ENCODE measurements at regions not wholly inside any gene's neighbourhood (a gene's known extent, or its start where the extent isn't known, plus 50 kb on each side); places are given as distances from the start of the nearest gene placed in this dataset.

DNA sequence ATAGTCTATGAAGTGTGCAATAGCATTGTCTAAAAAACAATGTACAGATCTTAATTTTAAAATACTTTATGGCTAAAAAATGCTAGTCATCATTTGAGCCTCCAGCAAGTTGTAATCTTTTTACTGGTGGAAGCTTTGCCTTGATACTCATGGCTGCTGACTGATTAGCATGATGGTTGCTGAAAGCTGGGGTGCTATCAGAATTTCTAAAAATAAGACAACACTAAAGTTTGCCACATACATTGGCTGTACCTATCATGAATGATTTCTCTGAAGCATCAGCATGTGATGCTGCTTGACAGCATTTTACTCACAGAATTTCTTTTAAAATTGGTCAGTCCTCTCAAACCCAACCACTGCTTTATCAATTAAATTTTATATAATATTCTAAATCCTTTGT lies 101.5 kb upstream of the TMEM168 start:
- Histone ChIP-seq H3K9ac (ENCODE audit: low read depth, low read length) (no peak overlapping the region), H3K4me1 (ENCODE audit: insufficient read depth, low read length) (peaks cover 8% of the 10 kb centered on the region; the same call in 1 of the 2 replicates), H3K9me3 (ENCODE audit: control insufficient read depth, insufficient read depth, low read length) (no peaks in the 10 kb centered on the region; the same call in 1 of the 2 replicates), H3K36me3 (ENCODE audit: insufficient read depth, low read length) (no peaks in the 10 kb centered on the region)

DNA sequence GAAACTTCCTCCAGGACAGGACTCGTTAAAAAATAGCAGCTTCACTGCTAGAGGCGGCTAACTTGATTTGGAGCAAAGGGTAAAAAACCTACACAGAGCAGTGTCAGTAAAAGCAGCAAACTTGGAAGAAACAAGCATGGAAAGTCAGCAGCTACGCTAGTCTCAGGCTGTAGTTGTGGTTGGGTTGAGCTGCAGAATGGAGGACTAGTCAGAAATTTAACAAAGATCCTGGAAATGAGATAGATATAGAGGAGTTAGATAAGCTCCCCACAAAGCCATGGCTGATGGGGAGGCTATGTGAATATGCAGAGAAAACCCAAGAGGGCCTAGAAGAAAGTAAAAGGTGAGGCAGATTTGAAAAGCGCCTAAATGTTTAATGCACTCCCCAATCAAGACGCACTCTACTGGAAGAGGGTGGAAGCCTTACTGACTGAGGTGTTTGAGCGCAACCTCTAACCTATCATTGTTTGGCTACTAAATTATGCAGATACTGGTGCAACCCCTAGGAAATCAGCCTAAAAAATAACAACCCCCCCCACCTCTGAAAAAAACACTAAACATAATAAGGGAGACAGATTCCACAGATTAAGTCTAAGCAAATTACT lies 99.7 kb upstream of the TMEM168 start:
- Histone ChIP-seq H3K9ac (ENCODE audit: low read depth, low read length) (no peak overlapping the region), H3K4me1 (ENCODE audit: insufficient read depth, low read length) (peaks cover 8% of the 10 kb centered on the region; the same call in 1 of the 2 replicates), H3K36me3 (ENCODE audit: insufficient read depth, low read length) (no peaks in the 10 kb centered on the region), H3K9me3 (ENCODE audit: control insufficient read depth, insufficient read depth, low read length) (no peaks in the 10 kb centered on the region; the same call in 1 of the 2 replicates)

DNA sequence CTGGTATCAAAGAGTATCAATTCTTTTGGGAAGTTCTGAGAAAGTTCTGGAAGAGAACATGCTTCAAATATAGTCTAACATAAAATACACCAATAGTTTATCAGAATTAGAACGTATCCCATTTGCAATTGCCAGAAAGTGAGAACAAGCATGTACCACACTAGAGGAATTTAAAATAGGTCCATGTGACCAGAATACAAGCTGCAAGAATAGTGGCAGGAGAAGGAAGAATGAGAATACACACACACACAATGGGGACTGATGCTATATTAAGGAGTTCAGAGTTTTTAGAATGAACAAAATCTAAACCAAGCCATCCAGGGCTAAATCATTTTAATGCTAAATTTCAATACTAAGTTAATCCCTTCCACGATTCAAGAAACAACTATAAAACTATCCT lies 99.1 kb upstream of the TMEM168 start:
- H3K9me3 ChIP-seq (ENCODE audit: control insufficient read depth, insufficient read depth, low read length) = no peaks in the 10 kb centered on the region; the same call in 1 of the 2 replicates

DNA sequence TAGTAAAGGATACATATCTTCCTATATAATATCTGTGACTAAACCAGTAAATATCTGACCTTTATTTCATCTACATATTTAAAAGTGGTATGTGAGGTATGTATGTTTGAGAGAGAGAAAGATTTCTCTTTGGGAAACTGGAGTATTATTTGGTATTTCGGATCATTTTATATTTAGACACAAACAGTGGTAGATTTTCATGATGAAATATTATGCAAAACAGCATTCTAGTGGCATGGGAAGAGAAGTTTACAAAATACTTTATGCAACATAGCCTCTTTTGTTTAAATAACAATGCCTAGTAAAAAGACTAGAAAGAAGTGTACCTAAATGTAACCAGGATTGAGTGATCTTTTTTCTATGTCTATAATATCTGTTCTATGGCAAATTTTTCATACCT lies 98.6 kb upstream of the TMEM168 start:
- Histone ChIP-seq H3K4me1 (ENCODE audit: insufficient read depth, low read length) (peaks cover 8% of the 10 kb centered on the region; the same call in 1 of the 2 replicates), H3K9ac (ENCODE audit: low read depth, low read length) (no peak overlapping the region), H3K36me3 (ENCODE audit: insufficient read depth, low read length) (no peaks in the 10 kb centered on the region), H3K9me3 (ENCODE audit: control insufficient read depth, insufficient read depth, low read length) (no peaks in the 10 kb centered on the region; the same call in 1 of the 2 replicates)

More for the DNA sequence above, 99.1 kb upstream of the TMEM168 start:
- Histone ChIP-seq H3K4me1 (ENCODE audit: insufficient read depth, low read length) (peaks cover 8% of the 10 kb centered on the region; the same call in 1 of the 2 replicates), H3K9ac (ENCODE audit: low read depth, low read length) (no peak overlapping the region), H3K36me3 (ENCODE audit: insufficient read depth, low read length) (no peaks in the 10 kb centered on the region)

DNA sequence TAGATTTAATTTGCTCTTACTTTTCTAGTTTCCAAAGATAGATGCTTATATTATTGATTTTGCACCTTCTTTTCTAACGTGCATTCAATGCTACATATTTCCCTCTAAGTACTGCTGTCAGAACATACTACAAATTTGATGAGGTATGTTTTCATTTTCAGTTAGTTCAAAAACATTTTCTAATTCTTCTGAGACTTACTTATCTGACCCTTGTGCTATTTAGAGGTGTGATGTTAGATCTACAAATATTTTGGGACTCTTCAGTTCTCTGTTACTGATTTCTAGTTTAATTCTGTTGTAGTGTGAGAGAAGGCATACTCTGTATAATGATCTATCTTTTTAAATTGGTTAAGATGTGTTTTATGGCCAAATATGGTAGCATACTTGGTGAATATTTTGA lies 97.8 kb upstream of the TMEM168 start:
- H3K9me3 ChIP-seq (ENCODE audit: control insufficient read depth, insufficient read depth, low read length) = no peaks in the 10 kb centered on the region
- H3K4me1 ChIP-seq (ENCODE audit: insufficient read depth, low read length) = peaks cover 8% of the 10 kb centered on the region; the same call in 1 of the 2 replicates
- H3K36me3 ChIP-seq (ENCODE audit: insufficient read depth, low read length) = no peaks in the 10 kb centered on the region
- H3K9ac ChIP-seq (ENCODE audit: low read depth, low read length) = no peak overlapping the region

DNA sequence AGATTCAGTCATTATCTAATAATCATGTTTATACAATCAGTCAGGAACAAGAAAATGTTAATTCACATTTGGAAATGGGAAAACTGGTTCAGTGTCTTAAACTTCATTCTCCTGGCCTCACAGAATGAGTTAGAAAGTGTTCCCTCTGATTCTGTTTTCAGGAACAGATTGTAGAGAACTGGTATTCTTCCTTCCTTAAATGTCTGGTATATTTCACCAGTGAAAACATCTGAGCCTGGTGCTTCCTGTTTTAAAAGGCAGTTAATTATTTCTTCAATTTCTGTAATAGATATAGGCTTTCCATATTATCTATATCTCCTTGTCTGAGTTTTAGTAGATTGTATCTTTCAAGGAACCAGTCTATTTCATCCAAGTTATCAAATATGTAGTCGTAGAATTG lies 97.1 kb upstream of the TMEM168 start:
- Histone ChIP-seq H3K9ac (ENCODE audit: low read depth, low read length) (no peak overlapping the region), H3K4me1 (ENCODE audit: insufficient read depth, low read length) (peaks cover 8% of the 10 kb centered on the region; the same call in 1 of the 2 replicates), H3K36me3 (ENCODE audit: insufficient read depth, low read length) (no peaks in the 10 kb centered on the region), H3K9me3 (ENCODE audit: control insufficient read depth, insufficient read depth, low read length) (no peaks in the 10 kb centered on the region)

DNA sequence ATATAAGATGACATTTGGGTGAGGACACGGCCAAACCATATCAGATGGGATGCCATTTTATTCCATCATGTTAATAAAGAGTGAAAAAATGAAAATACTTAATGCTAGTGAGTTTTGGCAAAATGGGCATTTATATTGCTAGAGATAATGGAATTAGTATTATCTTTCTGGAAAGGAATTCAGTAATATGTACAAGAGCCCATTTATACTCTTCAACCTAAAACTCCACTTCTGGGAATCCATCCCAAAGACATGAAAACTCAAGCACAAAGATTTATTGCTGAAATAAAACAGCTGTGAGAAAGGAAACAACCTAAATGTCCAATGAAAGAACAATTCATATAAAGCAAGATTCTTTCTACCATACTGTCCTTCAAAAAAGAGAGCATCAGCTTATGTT lies 96.0 kb upstream of the TMEM168 start:
- no peaks in the 10 kb centered on the region for H3K9me3 ChIP-seq (ENCODE audit: control insufficient read depth, insufficient read depth, low read length)
- H3K4me1 ChIP-seq (ENCODE audit: insufficient read depth, low read length) = peaks cover 8% of the 10 kb centered on the region; the same call in 1 of the 2 replicates
- H3K36me3 ChIP-seq (ENCODE audit: insufficient read depth, low read length) = no peaks in the 10 kb centered on the region
- H3K9ac ChIP-seq (ENCODE audit: low read depth, low read length) = no peak overlapping the region

DNA sequence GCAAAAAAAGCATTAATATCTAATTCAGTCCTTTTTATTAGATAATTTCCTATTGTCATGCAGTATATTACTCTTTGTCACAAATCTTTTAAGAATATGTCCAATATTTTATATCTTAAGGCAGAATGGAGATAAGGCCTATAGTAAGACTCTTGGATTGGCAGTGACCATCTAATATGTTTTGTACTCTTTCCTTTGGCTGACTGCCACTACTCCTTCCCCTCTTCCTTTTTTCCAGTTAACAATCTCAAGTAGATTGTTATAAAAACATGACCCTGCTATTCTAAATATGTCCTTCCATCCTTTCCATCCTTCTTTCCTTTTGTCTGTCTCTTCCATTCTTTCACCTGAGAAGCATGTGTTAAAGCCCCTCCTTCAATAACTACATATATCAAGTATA lies 92.8 kb upstream of the TMEM168 start:
- Histone ChIP-seq H3K9me3 (ENCODE audit: control insufficient read depth, insufficient read depth, low read length) (no peaks in the 10 kb centered on the region), H3K9ac (ENCODE audit: low read depth, low read length) (no peak overlapping the region), H3K36me3 (ENCODE audit: insufficient read depth, low read length) (no peaks in the 10 kb centered on the region), H3K4me1 (ENCODE audit: insufficient read depth, low read length) (no peaks in the 10 kb centered on the region)

DNA sequence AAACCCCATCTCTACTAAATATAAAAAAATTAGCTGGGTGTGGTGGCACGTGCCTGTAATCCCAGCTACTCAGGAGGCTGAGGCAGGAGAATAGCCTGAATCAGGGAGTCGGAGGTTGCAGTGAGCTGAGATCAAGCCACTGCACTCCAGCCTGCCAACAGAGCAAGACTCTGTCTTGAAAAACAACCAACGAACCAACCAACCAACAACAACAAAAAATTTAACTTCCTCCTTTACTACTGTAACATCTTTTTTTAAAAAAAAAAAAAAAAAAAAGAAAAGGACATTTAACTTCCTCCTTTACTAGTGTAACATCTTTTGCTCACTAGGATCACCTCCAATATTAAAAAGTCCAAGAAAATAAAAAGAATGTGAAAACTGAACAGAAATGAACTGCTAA lies 92.3 kb upstream of the TMEM168 start:
- Histone ChIP-seq H3K9me3 (ENCODE audit: control insufficient read depth, insufficient read depth, low read length) (no peaks in the 10 kb centered on the region), H3K4me1 (ENCODE audit: insufficient read depth, low read length) (no peaks in the 10 kb centered on the region), H3K36me3 (ENCODE audit: insufficient read depth, low read length) (no peaks in the 10 kb centered on the region), H3K9ac (ENCODE audit: low read depth, low read length) (no peak overlapping the region)

DNA sequence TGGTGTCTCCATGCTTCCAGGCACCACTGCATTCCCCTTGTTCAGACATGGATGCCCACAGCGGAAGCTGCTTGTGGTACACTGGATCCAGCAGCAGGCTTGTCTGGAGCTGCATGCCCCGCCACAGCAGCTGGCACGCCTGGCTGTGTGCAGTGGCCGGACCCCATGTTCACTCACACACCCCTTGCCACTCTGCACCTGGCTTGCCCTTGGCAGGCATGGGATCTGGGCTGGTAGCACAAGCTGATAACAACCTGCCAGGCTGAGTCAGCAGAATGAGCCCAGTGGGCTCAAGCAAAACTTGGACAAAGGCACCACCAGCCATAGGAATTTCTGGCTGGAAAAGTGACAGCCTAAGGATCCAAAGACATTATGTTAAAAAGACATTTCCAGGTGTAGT lies 91.8 kb upstream of the TMEM168 start:
- H3K4me1 ChIP-seq (ENCODE audit: insufficient read depth, low read length) = no peaks in the 10 kb centered on the region
- no peaks in the 10 kb centered on the region for H3K9me3 ChIP-seq (ENCODE audit: control insufficient read depth, insufficient read depth, low read length)
- no peaks in the 10 kb centered on the region for H3K36me3 ChIP-seq (ENCODE audit: insufficient read depth, low read length)
- no peak overlapping the region for H3K9ac ChIP-seq (ENCODE audit: low read depth, low read length)

DNA sequence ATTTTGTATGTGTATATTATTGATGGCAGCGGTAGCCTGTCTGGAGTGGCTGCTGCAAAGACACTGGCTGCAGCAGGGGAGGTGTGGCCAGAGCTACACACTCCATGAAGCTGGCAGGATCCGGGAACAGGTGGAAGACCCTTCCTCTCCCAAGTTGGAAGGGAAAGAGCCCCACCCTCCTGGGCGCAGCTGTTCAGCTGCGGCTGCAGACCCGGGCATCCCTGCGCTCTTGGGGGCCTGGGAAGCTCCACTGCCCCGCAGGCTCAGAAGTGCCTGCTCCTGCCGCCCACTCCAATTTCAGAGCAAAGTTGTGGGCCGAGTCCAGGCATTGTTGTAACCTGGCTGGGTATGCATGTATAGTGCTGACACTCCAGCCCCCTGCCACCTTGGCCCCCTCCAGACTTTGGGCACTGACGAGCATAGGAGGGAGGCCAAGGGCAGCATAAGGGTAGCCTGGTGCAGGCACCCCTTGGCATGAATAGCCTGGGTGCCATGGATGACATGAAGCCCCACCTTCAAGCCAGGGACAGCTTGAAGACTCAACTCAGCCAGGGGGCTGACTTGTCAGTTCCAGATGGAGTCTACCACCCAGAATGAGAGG lies 90.7 kb upstream of the TMEM168 start:
- Histone ChIP-seq H3K9ac (ENCODE audit: low read depth, low read length) (no peak overlapping the region), H3K36me3 (ENCODE audit: insufficient read depth, low read length) (no peaks in the 10 kb centered on the region), H3K9me3 (ENCODE audit: control insufficient read depth, insufficient read depth, low read length) (no peaks in the 10 kb centered on the region), H3K4me1 (ENCODE audit: insufficient read depth, low read length) (no peaks in the 10 kb centered on the region)

DNA sequence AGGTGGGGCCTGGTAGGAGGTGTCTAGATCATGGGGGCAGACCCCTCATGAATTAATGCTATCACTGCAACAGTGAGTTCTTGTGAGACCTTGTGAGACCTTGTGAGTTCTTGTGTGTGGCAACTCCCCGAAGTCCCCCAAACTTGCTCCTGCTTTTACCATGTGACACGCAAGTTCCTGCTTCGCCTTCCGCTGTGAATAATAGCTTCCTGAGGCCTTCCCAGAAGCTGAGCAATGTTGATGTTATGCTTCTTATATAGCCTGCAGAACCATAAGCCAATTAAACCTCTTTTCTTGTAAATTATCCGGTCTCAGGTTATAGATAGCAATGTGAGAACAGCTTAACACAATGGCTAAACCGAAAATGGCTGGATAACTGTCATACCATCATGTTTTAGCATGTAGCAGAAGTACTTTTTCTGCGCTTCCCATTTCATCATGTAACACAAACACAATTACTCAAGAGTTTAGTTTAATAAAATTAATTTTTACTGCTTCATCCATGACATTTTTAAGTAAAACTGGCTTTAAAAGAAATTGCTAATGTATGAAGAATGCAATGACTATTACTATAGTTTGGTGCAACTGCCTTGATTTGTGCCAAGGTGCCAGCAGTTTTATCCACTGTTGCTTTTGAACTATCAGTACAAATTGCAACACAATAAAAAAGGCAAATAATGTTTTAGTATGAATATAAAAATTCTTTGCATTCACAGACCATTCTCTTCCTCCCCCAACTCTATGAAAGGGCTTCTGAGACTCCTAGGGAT lies 87.7 kb upstream of the TMEM168 start:
- Histone ChIP-seq H3K9ac (ENCODE audit: low read depth, low read length) (no peak overlapping the region), H3K9me3 (ENCODE audit: control insufficient read depth, insufficient read depth, low read length) (no peaks in the 10 kb centered on the region), H3K36me3 (ENCODE audit: insufficient read depth, low read length) (no peaks in the 10 kb centered on the region), H3K4me1 (ENCODE audit: insufficient read depth, low read length) (no peaks in the 10 kb centered on the region)

DNA sequence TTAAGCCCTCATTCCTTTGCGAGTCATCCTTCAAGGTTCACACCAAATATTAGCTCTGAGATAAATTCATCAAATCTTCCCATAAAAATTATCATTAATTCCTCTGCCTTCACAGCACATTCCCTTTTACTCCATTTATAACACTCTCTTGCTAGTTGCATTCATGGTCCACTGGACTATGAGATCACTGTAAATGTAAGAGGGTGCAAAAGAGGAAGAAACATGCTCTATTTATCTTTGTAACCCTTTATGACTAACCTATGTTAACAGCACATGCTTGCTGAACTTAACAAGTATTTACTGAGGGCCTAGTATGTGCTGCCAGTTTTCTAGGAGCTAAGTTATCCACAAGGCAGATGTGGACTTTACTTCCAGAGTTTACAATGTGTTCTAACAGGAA lies 86.7 kb upstream of the TMEM168 start:
- H3K9ac ChIP-seq (ENCODE audit: low read depth, low read length) = no peak overlapping the region
- no peaks in the 10 kb centered on the region for H3K4me1 ChIP-seq (ENCODE audit: insufficient read depth, low read length)
- H3K36me3 ChIP-seq (ENCODE audit: insufficient read depth, low read length) = no peaks in the 10 kb centered on the region
- H3K9me3 ChIP-seq (ENCODE audit: control insufficient read depth, insufficient read depth, low read length) = no peaks in the 10 kb centered on the region

DNA sequence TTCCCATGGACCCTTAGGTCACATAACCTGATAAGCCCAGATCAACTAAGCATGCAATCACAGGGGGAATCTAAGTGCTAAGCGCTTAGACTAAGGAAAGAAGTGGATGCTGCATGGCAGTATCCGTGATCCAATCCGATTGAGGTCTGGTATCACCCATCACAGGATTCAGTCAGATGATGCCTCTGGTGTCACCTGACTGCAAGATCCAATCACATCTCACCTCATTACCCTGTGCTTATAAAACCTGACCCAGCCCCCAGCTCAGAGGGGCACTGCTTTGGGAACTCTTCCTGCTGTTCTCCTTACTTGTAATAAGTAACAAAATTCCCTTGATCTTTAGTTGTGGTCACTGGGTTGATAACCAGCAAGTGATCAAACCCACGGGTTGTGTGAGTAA lies 84.7 kb upstream of the TMEM168 start:
- no peaks in the 10 kb centered on the region for H3K4me1 ChIP-seq (ENCODE audit: insufficient read depth, low read length)
- H3K9ac ChIP-seq (ENCODE audit: low read depth, low read length) = no peak overlapping the region
- H3K36me3 ChIP-seq (ENCODE audit: insufficient read depth, low read length) = no peaks in the 10 kb centered on the region
- H3K9me3 ChIP-seq (ENCODE audit: control insufficient read depth, insufficient read depth, low read length) = no peaks in the 10 kb centered on the region

Data from ES-I3 (cell line).